Activated CD4-positive, alpha-beta memory T cell treated with anti-CD3 and anti-CD28 coated beads, Interleukin-2, amount 10 ng/mL, durations not matched to agents 7 days and 5 days (primary cell): ENCODE measurements at regions not wholly inside any gene's neighbourhood (a gene's known extent, or its start where the extent isn't known, plus 50 kb on each side); places are given as distances from the start of the nearest gene placed in this dataset.
"Not testable (repeated sequence)": the region's sequence is repeated elsewhere in the genome, so short reads cannot be mapped to it uniquely, and the experiment has no call there.

Experiments used
- CTCF ChIA-PET: fragments of 350-600 bp; sonication (Branson Sonifier 250); formaldehyde crosslinking; loops from one replicate; lab custom pipeline; 2021; ENCODE audit warnings: antibody characterized with exemption, inconsistent platforms; lab: Charles Lee
- POLR2A ChIA-PET: fragments of 350-600 bp; sonication (Branson Sonifier 250); formaldehyde crosslinking; loops from one replicate; lab custom pipeline; 2021; ENCODE audit warnings: antibody characterized with exemption; lab: Charles Lee
- DNase-seq: peaks from one replicate; pipeline ENCODE4 v3.0.0-alpha.2; 2020
- H3K27ac Mint-ChIP-seq: one replicate; pipeline ENCODE4 v1.8.0; 2021; ENCODE audit warnings: mild to moderate bottlenecking, mixed read lengths
- H3K27me3 Mint-ChIP-seq: one replicate; pipeline ENCODE4 v1.8.0; 2021; ENCODE audit warnings: mixed read lengths
- H3K36me3 Mint-ChIP-seq: one replicate; pipeline ENCODE4 v1.8.0; 2021; ENCODE audit warnings: low read depth, mixed read lengths
- H3K4me1 Mint-ChIP-seq: one replicate; pipeline ENCODE4 v1.8.0; 2021; ENCODE audit warnings: mixed read lengths
- H3K4me3 Mint-ChIP-seq: one replicate; pipeline ENCODE4 v1.8.0; 2021; ENCODE audit warnings: mild to moderate bottlenecking, mixed read lengths
- H3K9me3 Mint-ChIP-seq: one replicate; pipeline ENCODE4 v1.8.0; 2021; ENCODE audit warnings: mixed read lengths

GRCh38 chr4:81785338-81785737 is 313.6 kb upstream of the RASGEF1B start:
- Mint-ChIP-seq H3K4me1 (peaks cover 13% of the 10 kb centered on the region), H3K9me3 (no peaks in the 10 kb centered on the region), H3K27me3 (no peaks in the 10 kb centered on the region), H3K36me3 (no peaks in the 10 kb centered on the region), H3K27ac (no peak overlapping the region), H3K4me3 (no peak overlapping the region)
- POLR2A ChIA-PET = no interaction called here
- no peak for DNase-seq
- CTCF ChIA-PET = no interaction called here

- Mint-ChIP-seq H3K4me3 (no peak overlapping the region), H3K4me1 (peaks cover 13% of the 10 kb centered on the region), H3K27me3 (no peaks in the 10 kb centered on the region), H3K9me3 (no peaks in the 10 kb centered on the region), H3K27ac (no peak overlapping the region), H3K36me3 (no peaks in the 10 kb centered on the region)
- DNase-seq = no peak
- ChIA-PET CTCF (no interaction called here), POLR2A (no interaction called here)
These were observed 311.9 kb upstream of the RASGEF1B start for GRCh38 chr4:81783558-81783957.

GRCh38 chr4:81781799-81782198 is 310.1 kb upstream of the RASGEF1B start:
- ChIA-PET CTCF (no interaction called here), POLR2A (no interaction called here)
- peaks cover 5% of the 10 kb centered on the region for H3K27me3 Mint-ChIP-seq
- no peaks in the 10 kb centered on the region for H3K36me3 Mint-ChIP-seq
- DNase-seq = no peak
- H3K9me3 Mint-ChIP-seq = no peaks in the 10 kb centered on the region
- H3K4me3 Mint-ChIP-seq = no peak overlapping the region
- no peak overlapping the region for H3K27ac Mint-ChIP-seq
- H3K4me1 Mint-ChIP-seq = peaks cover 12% of the 10 kb centered on the region

GRCh38 chr4:81777718-81778117 is 306.0 kb upstream of the RASGEF1B start:
- POLR2A ChIA-PET, DNase-seq, H3K36me3 Mint-ChIP-seq, H3K4me3 Mint-ChIP-seq, H3K4me1 Mint-ChIP-seq, H3K27ac Mint-ChIP-seq, CTCF ChIA-PET, H3K9me3 Mint-ChIP-seq, H3K27me3 Mint-ChIP-seq: not testable (repeated sequence)

- CTCF ChIA-PET = no interaction called here
- no peak for DNase-seq
- Mint-ChIP-seq H3K27me3 (peaks cover 7% of the 10 kb centered on the region), H3K9me3 (no peaks in the 10 kb centered on the region), H3K36me3 (no peaks in the 10 kb centered on the region), H3K27ac (no peak overlapping the region), H3K4me3 (no peak overlapping the region), H3K4me1 (no peaks in the 10 kb centered on the region)
- POLR2A ChIA-PET = no interaction called here
These were observed 305.1 kb upstream of the RASGEF1B start for GRCh38 chr4:81776794-81777193.

GRCh38 chr4:81773557-81773956 is 301.9 kb upstream of the RASGEF1B start:
- Mint-ChIP-seq H3K36me3 (no peaks in the 10 kb centered on the region), H3K4me1 (no peaks in the 10 kb centered on the region), H3K27me3 (peaks cover 7% of the 10 kb centered on the region), H3K4me3 (no peak overlapping the region), H3K27ac (no peak overlapping the region), H3K9me3 (no peaks in the 10 kb centered on the region)
- ChIA-PET POLR2A (no interaction called here), CTCF (no interaction called here)
- no peak for DNase-seq

GRCh38 chr4:81771721-81772120 is 300.0 kb upstream of the RASGEF1B start:
- no peaks in the 10 kb centered on the region for H3K4me1 Mint-ChIP-seq
- ChIA-PET POLR2A (no interaction called here), CTCF (interaction anchor here (0.7 kb wide), 1 partner anchor 269 kb away, joined by 3 read pairs; no protein-coding TSS in a partner anchor)
- H3K36me3 Mint-ChIP-seq = no peaks in the 10 kb centered on the region
- H3K9me3 Mint-ChIP-seq = no peaks in the 10 kb centered on the region
- DNase-seq = no peak
- H3K27ac Mint-ChIP-seq = no peak overlapping the region
- H3K27me3 Mint-ChIP-seq = peaks cover 2% of the 10 kb centered on the region
- H3K4me3 Mint-ChIP-seq = no peak overlapping the region

- Mint-ChIP-seq H3K27ac (no peak overlapping the region), H3K4me1 (no peaks in the 10 kb centered on the region), H3K9me3 (no peaks in the 10 kb centered on the region), H3K4me3 (no peak overlapping the region), H3K36me3 (no peaks in the 10 kb centered on the region), H3K27me3 (no peaks in the 10 kb centered on the region)
- POLR2A ChIA-PET = no interaction called here
- CTCF ChIA-PET = no interaction called here
- no peak for DNase-seq
These were observed 297.5 kb upstream of the RASGEF1B start for GRCh38 chr4:81769244-81769643.

GRCh38 chr4:81758574-81759264 is 287.0 kb upstream of the RASGEF1B start:
- no peaks in the 10 kb centered on the region for H3K36me3 Mint-ChIP-seq
- ChIA-PET CTCF (no interaction called here), POLR2A (no interaction called here)
- no peaks in the 10 kb centered on the region for H3K27me3 Mint-ChIP-seq
- DNase-seq = no peak
- H3K9me3 Mint-ChIP-seq = no peaks in the 10 kb centered on the region
- H3K4me1 Mint-ChIP-seq = peaks cover 3% of the 10 kb centered on the region
- no peak overlapping the region for H3K27ac Mint-ChIP-seq
- H3K4me3 Mint-ChIP-seq = no peak overlapping the region

- POLR2A ChIA-PET = no interaction called here
- Mint-ChIP-seq H3K9me3 (no peaks in the 10 kb centered on the region), H3K27ac (no peak overlapping the region), H3K4me1 (peaks cover 3% of the 10 kb centered on the region), H3K27me3 (no peaks in the 10 kb centered on the region), H3K4me3 (no peak overlapping the region), H3K36me3 (no peaks in the 10 kb centered on the region)
- DNase-seq = no peak
- CTCF ChIA-PET = interaction anchor here (0.6 kb wide), 1 partner anchor 11 kb away, joined by 3 read pairs; no protein-coding TSS in a partner anchor
These were observed 286.0 kb upstream of the RASGEF1B start for GRCh38 chr4:81757691-81758090.

GRCh38 chr4:81756973-81757372 is 285.3 kb upstream of the RASGEF1B start:
- Mint-ChIP-seq H3K4me1 (peaks cover 3% of the 10 kb centered on the region), H3K9me3 (no peaks in the 10 kb centered on the region), H3K36me3 (no peaks in the 10 kb centered on the region), H3K4me3 (no peak overlapping the region), H3K27ac (no peak overlapping the region), H3K27me3 (no peaks in the 10 kb centered on the region)
- CTCF ChIA-PET = no interaction called here
- POLR2A ChIA-PET = no interaction called here
- no peak for DNase-seq

GRCh38 chr4:81756042-81756441 is 284.3 kb upstream of the RASGEF1B start:
- ChIA-PET CTCF (no interaction called here), POLR2A (no interaction called here)
- no peak for DNase-seq
- Mint-ChIP-seq H3K4me1 (peaks cover 3% of the 10 kb centered on the region), H3K36me3 (no peaks in the 10 kb centered on the region), H3K27me3 (no peaks in the 10 kb centered on the region), H3K4me3 (no peak overlapping the region), H3K27ac (no peak overlapping the region), H3K9me3 (no peaks in the 10 kb centered on the region)

GRCh38 chr4:81754169-81754568 is 282.5 kb upstream of the RASGEF1B start:
- Mint-ChIP-seq H3K4me1 (peaks cover 3% of the 10 kb centered on the region), H3K36me3 (no peaks in the 10 kb centered on the region), H3K4me3 (no peak overlapping the region), H3K9me3 (no peaks in the 10 kb centered on the region), H3K27ac (no peak overlapping the region), H3K27me3 (no peaks in the 10 kb centered on the region)
- CTCF ChIA-PET = no interaction called here
- no peak for DNase-seq
- POLR2A ChIA-PET = no interaction called here

- POLR2A ChIA-PET = no interaction called here
- no peaks in the 10 kb centered on the region for H3K36me3 Mint-ChIP-seq
- no peak overlapping the region for H3K4me3 Mint-ChIP-seq
- H3K27ac Mint-ChIP-seq = no peak overlapping the region
- H3K4me1 Mint-ChIP-seq = peaks cover 1% of the 10 kb centered on the region
- no peaks in the 10 kb centered on the region for H3K9me3 Mint-ChIP-seq
- DNase-seq = no peak
- CTCF ChIA-PET = no interaction called here
- H3K27me3 Mint-ChIP-seq = no peaks in the 10 kb centered on the region
These were observed 280.0 kb upstream of the RASGEF1B start for GRCh38 chr4:81751531-81752289.
